GM19467 (cell line): ENCODE measurements at regions not wholly inside any gene's neighbourhood (a gene's known extent, or its start where the extent isn't known, plus 50 kb on each side); places are given as distances from the start of the nearest gene placed in this dataset.
"Not testable (repeated sequence)": the region's sequence is repeated elsewhere in the genome, so short reads cannot be mapped to it uniquely, and the experiment has no call there.

ENCODE experiments used
- ATAC-seq: cut with Tn5 transposase; IDR thresholded peaks from one replicate; pipeline ENCODE4 v1.9.1; 2021; ENCODE audit warnings: mild to moderate bottlenecking, moderate library complexity; ENCODE audit not compliant: unreplicated experiment

GRCh38 chr18:43710135-43710534, 432.8 kb upstream of the SYT4 start:
- ATAC-seq, result no peak

- ATAC-seq, result no peak
Measured at GRCh38 chr18:43714343-43715010, 437.2 kb upstream of the SYT4 start.

- ATAC-seq, result no peak
Measured at GRCh38 chr18:43719267-43719795, 442.0 kb upstream of the SYT4 start.

- no peak for ATAC-seq
Measured at GRCh38 chr18:43720041-43720440, 442.8 kb upstream of the SYT4 start.

DNA sequence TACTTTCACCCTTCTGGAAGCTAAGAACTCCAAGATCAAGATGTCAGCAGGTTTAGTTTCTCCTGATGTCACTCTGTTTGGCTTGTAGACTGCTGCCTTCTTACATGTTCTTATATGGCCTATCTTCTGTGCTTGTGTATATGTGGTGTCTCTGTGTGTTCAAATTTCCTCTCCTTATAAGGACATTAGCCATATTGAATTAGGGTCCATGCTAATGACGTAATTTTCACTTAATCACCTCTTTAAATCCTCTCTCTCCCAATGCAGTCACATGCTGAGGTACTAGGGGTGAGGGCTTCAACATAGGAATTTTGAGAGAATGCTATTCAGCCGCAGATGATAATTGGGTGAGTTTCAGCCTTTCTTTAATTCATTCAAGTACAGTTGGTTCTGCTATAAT, 458.3 kb upstream of the SYT4 start:
- no peak for ATAC-seq

- no peak for ATAC-seq
Measured at GRCh38 chr18:43744960-43745745, 467.9 kb upstream of the SYT4 start.

DNA sequence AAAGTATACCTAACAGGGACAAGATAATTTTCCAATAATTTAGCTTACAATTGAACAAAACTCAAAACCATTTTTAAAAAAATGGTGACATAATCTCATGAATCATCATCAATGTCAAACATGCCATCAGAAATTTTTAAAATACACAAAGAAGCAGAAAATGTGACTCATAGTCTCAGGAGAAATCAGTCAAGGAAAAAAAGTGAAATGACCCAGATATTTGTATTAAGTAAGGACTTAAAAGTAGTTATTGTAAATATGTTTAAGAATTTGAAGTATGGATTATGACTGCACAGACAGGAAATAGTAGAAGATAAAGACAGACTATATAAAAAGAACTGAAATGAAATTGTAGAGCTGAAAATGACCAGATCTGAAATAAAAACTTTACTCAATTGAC, 473.9 kb upstream of the SYT4 start:
- no peak for ATAC-seq

- ATAC-seq, result no peak
Measured at GRCh38 chr18:43751835-43752234, 474.5 kb upstream of the SYT4 start.

- ATAC-seq, result no peak
Measured at GRCh38 chr18:43757273-43757672, 480.0 kb upstream of the SYT4 start.

DNA sequence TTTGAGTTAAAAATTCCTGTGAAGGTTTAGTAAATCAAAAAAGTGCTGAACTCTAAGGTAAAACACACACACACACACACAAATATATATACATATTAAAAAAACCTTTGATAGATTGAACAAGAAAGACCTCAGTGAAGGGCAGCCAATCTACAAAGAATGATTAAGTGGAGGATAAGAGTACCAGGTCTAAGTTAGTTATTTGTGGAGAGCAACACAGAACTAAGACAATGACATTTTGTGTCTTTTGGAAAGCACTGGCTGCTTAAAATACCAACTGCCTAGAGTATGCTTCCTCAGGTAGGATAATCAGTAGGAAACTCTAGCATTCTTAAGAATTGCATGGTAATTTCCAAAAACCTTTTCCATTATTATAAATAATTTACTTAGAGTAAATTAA, 481.4 kb upstream of the SYT4 start:
- no peak for ATAC-seq

DNA sequence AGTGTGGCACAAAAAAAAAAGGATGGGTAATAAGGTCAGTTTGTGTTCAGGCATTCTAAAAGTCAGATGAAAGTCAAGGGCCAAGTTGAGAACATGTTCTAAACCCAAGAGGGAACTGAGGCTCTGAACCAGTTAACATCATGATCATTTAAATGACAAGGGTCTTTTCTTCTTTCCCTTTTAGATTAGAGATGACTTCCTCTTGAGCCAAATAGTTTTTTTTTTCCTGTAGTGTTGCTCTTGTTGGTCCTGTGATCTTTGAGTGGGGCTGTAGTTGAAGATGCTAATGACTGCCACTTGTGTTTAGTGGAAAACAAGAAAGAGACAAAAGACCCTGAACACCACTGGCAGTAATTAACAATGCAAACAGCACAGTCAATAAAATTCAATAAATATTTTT, 482.7 kb upstream of the SYT4 start:
- no peak for ATAC-seq

DNA sequence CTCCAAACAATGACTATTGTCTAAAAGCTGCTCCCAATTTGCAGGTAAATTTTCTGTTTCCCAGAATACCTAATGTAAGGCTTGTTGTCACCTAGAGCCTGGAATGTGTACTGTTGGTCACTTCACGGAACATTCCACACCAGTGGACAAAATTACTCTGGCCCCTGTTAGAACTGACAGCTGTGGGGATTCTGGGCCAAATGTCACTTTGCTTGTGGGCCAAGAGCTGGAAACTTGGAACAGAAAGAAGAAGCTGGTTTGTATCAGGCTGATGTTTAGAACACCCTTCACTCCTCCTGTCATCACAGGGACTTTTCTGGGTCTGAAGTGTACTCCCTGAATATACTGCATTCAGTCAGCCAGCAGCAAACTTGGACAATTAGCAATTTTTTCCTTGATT, 495.6 kb upstream of the SYT4 start:
- ATAC-seq, result no peak

DNA sequence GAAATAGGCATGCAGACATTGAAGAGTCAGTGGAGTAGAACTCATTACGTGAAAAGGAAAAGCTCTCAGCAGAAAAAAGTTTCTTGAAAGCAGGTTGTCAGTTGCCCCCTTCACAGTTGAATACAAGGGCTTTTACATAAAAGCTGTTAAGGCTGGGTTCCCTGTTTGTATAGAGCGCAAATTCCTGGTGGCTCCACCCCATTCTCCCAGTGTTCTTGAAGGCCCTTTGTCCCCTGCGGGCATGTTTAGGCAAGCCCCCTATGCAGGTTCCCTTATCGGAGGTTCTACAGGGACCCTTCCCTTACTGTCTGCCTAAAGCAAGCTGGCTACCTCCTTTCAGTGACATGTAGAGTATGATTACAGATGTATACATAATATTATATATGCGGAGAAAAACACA, 497.2 kb upstream of the SYT4 start:
- no peak for ATAC-seq

GRCh38 chr18:43775591-43775990, 498.3 kb upstream of the SYT4 start:
- no peak for ATAC-seq

DNA sequence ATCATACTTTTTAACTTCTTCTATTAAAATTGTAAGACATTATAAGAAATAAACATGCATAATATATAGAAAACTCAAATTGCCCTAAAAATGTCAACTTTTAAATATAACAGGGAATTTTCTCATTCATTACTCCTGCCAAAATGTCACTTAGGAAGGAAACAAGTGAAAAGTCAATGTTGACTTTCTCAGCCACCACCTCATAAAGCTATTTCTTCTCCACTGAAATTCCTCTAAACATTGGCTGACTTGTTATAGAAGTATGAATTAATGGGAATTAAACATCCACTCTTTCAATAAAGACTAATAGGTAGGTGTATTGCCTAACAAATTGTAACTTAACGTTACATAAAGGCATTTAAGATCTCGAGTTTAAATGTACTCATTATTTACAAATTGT, 499.7 kb upstream of the SYT4 start:
- no peak for ATAC-seq

- ATAC-seq, result no peak
Measured at GRCh38 chr18:43777636-43778304, 500.5 kb upstream of the SYT4 start.

GRCh38 chr18:43780782-43781340, 503.6 kb upstream of the SYT4 start:
- ATAC-seq, result no peak

DNA sequence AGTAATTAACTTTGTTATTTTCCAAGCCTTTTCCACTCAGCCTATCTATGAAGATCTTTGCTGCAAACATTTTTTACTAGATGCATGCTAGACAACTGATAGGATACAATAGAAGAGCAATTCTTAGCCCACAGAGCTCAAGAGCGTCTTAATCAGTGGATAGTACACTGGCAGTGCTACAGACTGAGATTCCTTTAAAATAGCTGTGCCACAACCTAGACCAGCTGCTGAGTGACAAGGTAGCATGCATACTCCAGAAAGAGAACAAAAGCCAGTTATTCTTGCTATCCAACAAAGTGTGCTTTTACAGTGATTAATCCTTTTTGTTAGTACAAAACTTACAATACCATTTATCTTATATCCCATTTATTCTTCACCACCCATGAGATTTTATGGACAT, 507.9 kb upstream of the SYT4 start:
- ATAC-seq, result no peak

- ATAC-seq, result no peak
Measured at GRCh38 chr18:43786893-43787292, 509.6 kb upstream of the SYT4 start.

- ATAC-seq, result not testable (repeated sequence)
Measured at GRCh38 chr18:43787721-43788120, 510.4 kb upstream of the SYT4 start.

GRCh38 chr18:43789234-43790000, 512.1 kb upstream of the SYT4 start:
- ATAC-seq, result no peak
